Islet of Langerhans (tissue), 1 donor: ENCODE measurements at regions not wholly inside any gene's neighbourhood (a gene's known extent, or its start where the extent isn't known, plus 50 kb on each side); places are given as distances from the start of the nearest gene placed in this dataset.
"Not testable (repeated sequence)": the region's sequence is repeated elsewhere in the genome, so short reads cannot be mapped to it uniquely, and the experiment has no call there.

Source experiments
- FAIRE-seq: peaks from one replicate; lab custom pipeline; 2011; peaks lifted over from hg19 to GRCh38; lab: Jason Lieb, UNC

GRCh38 chr4:92012899-92013867, 290.6 kb upstream of the GRID2 start:
- FAIRE-seq = no peak

DNA sequence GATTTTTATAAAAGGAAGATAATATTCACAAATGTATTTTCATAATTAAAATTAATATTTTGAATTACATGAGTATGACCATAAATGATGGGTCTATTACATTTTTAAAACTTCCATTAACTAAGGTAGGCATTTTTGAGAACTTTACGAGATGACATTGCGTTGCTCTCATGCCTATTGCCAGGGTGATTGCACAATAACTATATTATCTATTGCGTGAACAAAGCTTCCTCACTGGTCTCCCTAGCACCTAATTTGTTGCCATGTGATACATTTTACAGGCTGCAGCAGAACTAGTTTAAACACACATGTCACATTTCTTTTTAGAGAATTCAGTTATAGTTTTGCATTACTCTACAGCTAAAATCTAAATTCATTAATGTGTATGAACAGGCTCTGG, 289.7 kb upstream of the GRID2 start:
- FAIRE-seq = no peak

DNA sequence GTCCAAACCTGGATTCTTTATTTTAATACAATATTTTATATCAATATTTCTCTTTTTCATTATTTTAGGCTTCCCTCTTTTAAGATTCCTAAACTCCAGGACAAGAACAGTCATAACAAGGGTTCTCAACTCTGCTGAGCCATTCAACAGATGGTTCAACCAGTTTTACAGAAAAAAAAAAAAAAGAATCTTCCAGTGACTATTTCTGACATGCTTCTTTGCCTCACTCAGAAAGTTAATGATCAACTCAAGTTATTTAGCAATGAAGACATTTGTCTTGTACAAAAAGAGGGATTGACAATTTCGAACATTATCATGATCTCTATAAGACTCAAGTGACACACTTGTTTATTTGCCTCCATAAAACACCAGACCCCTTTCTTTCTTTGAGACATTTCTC, 282.6 kb upstream of the GRID2 start:
- no peak for FAIRE-seq

- FAIRE-seq = no peak
Measured at GRCh38 chr4:92021788-92022187, 282.0 kb upstream of the GRID2 start.

DNA sequence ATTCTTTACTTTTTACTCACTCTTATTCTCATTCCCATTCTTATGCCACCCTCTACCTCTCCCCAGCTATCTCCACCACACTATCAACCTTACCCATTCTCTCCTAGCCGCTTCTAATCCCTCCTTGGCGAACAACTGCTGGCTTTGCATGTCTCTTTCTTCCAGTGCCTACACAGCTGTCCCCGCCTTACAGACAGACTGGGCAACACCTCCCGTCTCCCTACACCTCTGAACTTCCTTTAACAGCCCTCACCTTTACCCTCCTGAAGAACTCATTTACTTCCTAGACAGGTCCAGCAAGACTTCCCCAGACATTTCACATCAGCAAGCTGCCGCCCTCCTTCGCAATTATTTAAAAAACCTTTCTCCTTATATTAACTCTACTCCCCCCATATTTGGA, 274.9 kb upstream of the GRID2 start:
- not testable (repeated sequence) for FAIRE-seq

- no peak for FAIRE-seq
Measured at GRCh38 chr4:92031825-92032224, 271.9 kb upstream of the GRID2 start.

DNA sequence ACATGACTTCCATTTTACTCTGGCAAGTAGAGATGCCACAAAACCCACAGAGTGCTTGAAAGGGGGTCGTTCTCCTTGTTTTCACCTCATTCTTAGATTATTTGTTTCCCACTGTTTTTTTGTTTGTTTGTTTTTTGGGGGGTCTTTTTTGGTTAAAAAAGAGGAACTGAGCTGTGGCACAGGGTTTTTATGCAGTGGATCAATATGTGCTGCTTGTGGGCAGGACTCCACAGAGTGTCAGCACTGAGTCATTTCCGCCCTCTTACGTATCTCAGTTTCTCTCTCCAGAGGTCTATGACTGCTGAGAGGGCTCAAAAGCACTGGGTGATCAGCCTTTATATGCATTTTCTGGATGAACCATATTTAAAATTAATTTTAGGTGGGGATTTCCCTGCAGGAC, 268.1 kb upstream of the GRID2 start:
- no peak for FAIRE-seq

DNA sequence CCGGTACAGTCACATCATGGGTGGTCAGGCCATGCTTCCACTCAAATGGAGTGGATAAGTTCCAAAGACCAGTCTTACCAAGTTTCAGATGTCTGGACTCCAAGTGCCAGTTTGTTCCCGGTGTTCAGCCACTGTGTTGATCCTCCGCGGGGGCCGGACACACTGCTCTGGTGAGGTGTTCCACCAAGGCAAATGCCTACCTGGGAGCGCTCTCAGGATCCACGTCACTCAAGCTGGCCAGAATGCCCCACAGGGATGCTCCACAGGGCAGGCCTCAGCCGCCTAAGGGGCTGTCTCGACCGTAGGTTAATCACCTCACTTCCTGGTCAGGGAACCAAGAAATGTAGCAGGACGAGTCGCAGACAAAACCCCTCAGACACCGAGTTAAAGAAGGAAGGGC, 258.0 kb upstream of the GRID2 start:
- FAIRE-seq = no peak

DNA sequence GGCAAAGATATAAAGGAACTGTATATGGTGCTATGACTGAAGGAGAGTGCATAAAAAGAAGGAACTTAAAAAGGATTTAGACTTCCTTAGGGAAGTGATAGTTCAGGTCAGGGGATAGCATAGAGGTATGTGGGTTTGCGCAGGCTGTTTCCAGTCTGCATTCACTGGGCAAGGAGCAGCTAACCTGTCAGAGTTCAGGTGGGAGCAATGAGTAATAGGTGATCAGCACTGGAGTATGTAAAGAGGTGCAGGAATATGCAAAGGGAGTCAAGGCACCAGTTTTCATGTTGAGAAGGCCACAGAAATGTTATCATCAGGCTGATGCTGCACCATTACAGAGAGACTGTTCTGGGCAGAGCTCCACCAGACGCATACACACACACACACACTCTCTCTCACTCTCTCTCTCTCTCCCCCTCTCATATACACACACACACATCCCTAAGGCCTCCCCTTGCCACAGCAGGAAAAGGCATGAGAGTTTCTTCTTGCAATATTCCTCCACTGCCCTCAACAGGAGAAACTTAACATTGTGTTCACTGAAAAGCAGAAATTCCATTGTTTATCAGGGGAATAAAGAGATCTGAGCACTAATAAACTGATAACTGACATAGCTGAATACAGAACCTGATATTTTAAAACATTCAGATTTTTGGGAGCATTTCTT, 256.4 kb upstream of the GRID2 start:
- no peak for FAIRE-seq

DNA sequence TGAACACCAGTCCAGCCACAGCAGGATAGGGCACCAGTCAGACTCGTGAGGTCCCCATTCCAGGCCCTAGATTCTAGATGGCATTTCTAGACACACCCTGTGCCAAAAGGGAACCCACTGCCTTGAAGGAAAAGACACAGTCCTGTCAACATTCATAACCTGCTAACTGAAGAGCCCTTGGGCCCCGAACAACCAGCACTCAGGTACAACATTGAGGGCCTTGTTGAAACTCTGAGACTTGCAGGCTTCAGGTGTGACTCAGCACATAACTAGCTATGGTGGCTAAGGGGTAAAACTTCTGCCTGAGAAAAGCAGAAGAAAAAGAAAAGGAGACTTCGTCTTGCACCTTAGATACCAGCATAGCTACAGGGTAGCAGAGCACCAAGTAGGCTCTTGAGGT, 252.9 kb upstream of the GRID2 start:
- no peak for FAIRE-seq

DNA sequence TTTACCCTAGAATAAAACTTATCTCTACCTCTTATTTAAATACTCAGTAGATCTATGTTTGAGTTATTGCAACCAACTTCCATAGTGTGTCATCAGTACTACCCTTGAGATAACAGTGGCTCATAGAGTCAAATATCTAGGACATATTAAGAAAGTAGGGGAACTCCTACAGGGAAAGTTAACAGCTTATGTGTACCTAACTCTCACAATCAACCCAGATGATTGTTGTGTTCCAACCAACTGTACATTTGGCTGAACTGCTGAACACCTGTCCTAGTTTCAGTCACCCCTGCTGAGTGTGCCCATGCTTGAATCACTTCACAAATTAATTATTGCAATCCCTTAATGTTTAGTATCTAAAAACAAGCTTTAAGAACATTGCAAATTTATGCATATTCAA, 244.2 kb upstream of the GRID2 start:
- FAIRE-seq = no peak

DNA sequence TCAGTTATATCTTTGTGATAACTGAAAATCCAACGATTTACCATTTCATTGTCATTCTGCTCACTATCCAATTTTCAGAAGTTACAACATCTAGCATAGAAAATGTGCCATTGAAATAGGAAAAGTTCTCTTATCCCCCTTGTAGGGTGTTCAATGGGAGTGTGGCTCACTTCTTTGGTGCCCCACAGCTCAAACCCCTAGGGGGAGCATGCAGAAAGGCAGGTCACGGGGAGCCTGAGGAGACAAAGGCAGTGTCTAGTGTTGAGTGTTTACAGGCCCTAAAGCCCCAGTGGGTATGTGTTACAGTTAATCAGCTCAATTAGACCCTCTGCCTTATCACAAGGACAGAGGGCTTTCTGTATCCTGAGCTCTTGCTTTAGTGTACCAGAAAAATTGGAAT, 243.4 kb upstream of the GRID2 start:
- FAIRE-seq = no peak

GRCh38 chr4:92064574-92064973, 239.2 kb upstream of the GRID2 start:
- FAIRE-seq = no peak

DNA sequence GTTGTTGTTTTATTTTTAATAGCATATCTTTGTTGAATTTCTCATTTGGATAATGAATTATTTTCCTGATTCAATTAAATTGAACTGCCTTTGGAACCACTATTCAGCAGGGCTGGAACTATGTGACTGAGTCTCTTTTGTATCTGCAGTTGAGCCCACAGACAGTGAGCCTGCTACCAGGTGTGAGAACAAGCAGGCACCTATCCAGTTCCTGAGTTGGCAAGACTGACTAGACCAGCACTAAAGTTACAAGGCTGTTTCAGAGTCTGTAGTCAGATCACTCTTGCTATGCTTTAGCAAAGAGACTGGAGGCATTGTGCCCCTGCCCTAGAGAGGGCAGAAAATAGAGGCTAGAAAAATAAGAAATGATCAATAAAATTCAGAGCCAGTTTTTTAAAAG, 237.3 kb upstream of the GRID2 start:
- FAIRE-seq = no peak

- no peak for FAIRE-seq
Measured at GRCh38 chr4:92071587-92071986, 232.2 kb upstream of the GRID2 start.

- no peak for FAIRE-seq
Measured at GRCh38 chr4:92074839-92075238, 228.9 kb upstream of the GRID2 start.

- FAIRE-seq = no peak
Measured at GRCh38 chr4:92090887-92091286, 212.9 kb upstream of the GRID2 start.

- no peak for FAIRE-seq
Measured at GRCh38 chr4:92091335-92091734, 212.4 kb upstream of the GRID2 start.

- no peak for FAIRE-seq
Measured at GRCh38 chr4:92099861-92100260, 203.9 kb upstream of the GRID2 start.

DNA sequence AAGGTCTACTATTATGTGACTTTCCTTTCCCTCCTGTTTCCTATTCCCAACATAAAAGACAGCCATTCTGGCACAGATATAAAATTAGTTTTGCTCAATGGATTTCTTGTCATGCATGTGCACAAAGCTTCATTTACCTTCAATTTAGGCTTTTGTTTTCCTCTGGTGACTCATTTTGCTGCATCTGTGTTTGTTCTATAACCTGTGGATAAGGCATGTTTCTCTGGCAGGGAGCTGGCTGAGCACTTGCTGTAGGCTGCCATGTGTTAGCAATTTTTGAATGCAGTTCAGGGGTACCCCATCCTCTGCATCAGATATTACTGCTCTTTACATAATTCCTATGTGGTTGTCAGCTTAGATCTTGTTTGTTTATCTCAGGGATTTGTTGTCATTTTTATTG, 202.8 kb upstream of the GRID2 start:
- no peak for FAIRE-seq

- no peak for FAIRE-seq
Measured at GRCh38 chr4:92101737-92102172, 202.0 kb upstream of the GRID2 start.

DNA sequence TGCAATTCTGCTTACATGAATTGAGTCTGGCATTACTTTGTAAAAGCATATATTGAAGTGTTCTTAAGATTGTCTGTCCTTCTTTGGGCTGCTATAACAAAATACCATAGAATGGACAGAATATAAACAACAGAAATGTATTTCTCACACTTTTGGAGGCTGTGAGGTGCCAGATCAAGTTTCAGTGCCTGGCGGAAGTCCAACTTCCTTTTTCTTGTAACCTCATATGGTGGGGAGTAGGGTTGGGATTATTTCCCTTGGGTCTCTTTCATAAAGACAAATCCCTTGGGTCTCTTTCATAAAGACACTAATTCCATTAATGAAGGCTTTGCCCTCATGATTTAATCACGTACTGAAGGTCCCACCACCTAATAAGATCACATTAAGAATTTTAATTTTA, 199.3 kb upstream of the GRID2 start:
- FAIRE-seq = no peak

DNA sequence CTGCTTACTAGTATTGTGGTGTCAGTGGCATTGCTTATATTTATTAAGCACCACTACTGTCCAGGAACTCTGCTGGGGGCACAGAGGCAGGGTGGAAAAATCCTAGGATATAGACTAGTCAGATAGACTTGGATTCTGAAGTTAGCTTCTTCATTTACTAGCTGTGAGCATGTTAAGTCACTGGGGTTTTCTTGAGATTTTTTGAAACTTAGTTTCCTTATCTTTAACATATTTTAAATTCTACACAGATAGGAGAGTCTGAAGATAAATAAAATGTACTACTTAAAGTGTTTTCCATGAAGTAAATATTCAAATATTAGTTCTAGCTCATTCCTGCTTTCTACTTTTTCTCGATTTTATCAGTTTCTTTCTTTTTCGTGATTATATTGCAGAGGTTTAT, 196.9 kb upstream of the GRID2 start:
- no peak for FAIRE-seq

GRCh38 chr4:92111493-92111892, 192.3 kb upstream of the GRID2 start:
- no peak for FAIRE-seq
